ENCODE measurements at regions not wholly inside any gene's neighbourhood (a gene's known extent, or its start where the extent isn't known, plus 50 kb on each side); places are given as distances from the start of the nearest gene placed in this dataset.

DNA sequence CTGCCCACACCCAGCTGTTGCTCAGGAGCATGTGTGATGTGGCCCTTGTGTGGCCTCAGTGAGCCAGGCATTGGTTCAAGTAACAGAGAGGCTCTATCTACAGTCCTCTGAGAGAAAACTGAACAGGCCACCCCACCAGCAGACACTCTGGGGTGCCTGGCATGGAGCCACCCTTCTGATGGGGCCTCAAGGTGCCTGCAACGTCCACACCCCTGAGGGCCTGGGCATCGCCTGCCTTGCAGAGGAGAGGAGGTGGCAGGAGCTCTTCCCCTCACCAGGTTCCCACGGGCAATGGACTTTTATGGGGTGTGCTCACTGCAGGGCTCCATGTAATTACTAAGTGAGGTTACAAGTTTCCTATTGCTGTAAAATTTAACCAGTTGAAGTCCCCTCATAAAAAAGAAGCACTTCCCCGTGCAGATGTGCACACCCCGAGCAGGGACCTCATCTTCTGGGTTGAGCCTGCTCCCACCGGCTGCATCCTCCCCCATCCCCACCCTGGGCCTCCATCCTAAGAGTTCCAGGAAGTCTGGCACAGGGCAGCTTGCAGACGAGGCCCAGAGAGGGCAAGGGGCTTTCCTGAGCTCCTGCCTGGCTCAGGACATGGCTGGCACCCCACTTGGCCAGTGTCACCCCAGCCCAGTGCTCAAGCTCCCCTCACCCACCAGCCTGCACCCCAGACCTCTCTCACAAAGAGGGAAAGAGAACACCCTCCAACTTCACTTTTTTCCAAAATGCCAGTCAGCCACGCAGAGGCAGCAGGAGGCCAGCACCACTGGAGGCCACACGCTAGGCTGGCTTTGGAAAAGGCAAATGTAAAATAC, 270.4 kb upstream of the RTL1 start:
- Mint-ChIP-seq H3K4me1 (no peaks in the 10 kb centered on the region), H3K27me3 (ENCODE audit: insufficient read depth, low read depth, poor library complexity) (peaks cover 1% of the 10 kb centered on the region), H3K4me3 (no peak overlapping the region), H3K9me3 (peaks cover 17% of the 10 kb centered on the region), H3K27ac (no peak overlapping the region), H3K36me3 (ENCODE audit: low read depth) (peaks cover 2% of the 10 kb centered on the region; the same call in 1 of the 3 replicates)
- Histone ChIP-seq H3K79me2 (replicated peaks; ENCODE audit: insufficient read depth) (no peaks in the 10 kb centered on the region), H4K20me1 (replicated peaks; ENCODE audit: insufficient read depth) (no peaks in the 10 kb centered on the region), H3K36me3 (ENCODE audit: insufficient read depth) (no peaks in the 10 kb centered on the region), H3K27ac (ENCODE audit: low read depth) (no peak overlapping the region), H3K4me1 (ENCODE audit: insufficient read depth) (no peaks in the 10 kb centered on the region), H3K27me3 (ENCODE audit: insufficient read depth) (no peaks in the 10 kb centered on the region), H2AFZ (no peak overlapping the region), H3K4me3 (no peak overlapping the region), H3K9me2 (ENCODE audit: insufficient read depth) (peaks cover 6% of the 10 kb centered on the region; the same call in 1 of the 2 replicates), H3F3A (replicated peaks; ENCODE audit: low read depth) (no peaks in the 10 kb centered on the region), H3K4me2 (no peak overlapping the region)
- DNase-seq (ENCODE audit: low spot score) (no peak), ATAC-seq (no peak)
- TF ChIP-seq EZH2phosphoT487 (IDR thresholded peaks at IDR 0.05; ENCODE audit: unreplicated experiment) (no peak), REST (IDR thresholded peaks at IDR 0.05; ENCODE audit: unreplicated experiment) (no peak), ZNF331 (CRISPR knock-in tag; IDR thresholded peaks at IDR 0.05; ENCODE audit: low read depth) (no peak), NANOG (IDR thresholded peaks at IDR 0.05; ENCODE audit: borderline replicate concordance) (no peak), ETS1 (IDR thresholded peaks at IDR 0.05) (no peak), STAT1 (IDR thresholded peaks at IDR 0.05; ENCODE audit: unreplicated experiment) (no peak)
- TF ChIP-seq, protein P1, sequence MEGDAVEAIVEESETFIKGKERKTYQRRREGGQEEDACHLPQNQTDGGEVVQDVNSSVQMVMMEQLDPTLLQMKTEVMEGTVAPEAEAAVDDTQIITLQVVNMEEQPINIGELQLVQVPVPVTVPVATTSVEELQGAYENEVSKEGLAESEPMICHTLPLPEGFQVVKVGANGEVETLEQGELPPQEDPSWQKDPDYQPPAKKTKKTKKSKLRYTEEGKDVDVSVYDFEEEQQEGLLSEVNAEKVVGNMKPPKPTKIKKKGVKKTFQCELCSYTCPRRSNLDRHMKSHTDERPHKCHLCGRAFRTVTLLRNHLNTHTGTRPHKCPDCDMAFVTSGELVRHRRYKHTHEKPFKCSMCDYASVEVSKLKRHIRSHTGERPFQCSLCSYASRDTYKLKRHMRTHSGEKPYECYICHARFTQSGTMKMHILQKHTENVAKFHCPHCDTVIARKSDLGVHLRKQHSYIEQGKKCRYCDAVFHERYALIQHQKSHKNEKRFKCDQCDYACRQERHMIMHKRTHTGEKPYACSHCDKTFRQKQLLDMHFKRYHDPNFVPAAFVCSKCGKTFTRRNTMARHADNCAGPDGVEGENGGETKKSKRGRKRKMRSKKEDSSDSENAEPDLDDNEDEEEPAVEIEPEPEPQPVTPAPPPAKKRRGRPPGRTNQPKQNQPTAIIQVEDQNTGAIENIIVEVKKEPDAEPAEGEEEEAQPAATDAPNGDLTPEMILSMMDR (conservative IDR thresholded peaks at IDR 0.05; ENCODE audit: low read depth in 2 of 2) = no peak

DNA sequence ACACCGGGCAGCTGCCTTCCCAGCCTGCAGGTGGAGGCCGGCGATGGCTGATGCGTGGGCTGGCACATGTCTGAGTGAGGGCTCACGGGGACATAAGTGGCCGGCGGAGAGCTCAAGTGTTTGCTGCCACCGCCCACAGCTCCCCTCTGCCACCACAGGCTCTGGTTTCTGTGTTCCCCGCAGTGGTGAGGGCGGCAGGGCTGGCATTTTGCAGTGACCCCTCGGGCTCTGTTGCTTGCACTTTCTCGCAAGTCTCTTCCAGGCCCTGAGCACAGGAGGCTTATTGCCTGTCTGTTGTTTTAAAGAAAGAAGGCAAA, 271.0 kb upstream of the RTL1 start:
- H3K27me3 Mint-ChIP-seq (ENCODE audit: insufficient read depth, low read depth, poor library complexity) = peaks cover 1% of the 10 kb centered on the region
- Histone ChIP-seq H4K20me1 (replicated peaks; ENCODE audit: insufficient read depth) (no peaks in the 10 kb centered on the region), H3K36me3 (ENCODE audit: insufficient read depth) (no peaks in the 10 kb centered on the region), H3K79me2 (replicated peaks; ENCODE audit: insufficient read depth) (no peaks in the 10 kb centered on the region), H3K9me2 (ENCODE audit: insufficient read depth) (peaks cover 6% of the 10 kb centered on the region; the same call in 1 of the 2 replicates), H3K27ac (ENCODE audit: low read depth) (no peak overlapping the region), H3K27me3 (ENCODE audit: insufficient read depth) (no peaks in the 10 kb centered on the region), H2AFZ (no peak overlapping the region), H3K4me2 (no peak overlapping the region), H3K4me1 (ENCODE audit: insufficient read depth) (no peaks in the 10 kb centered on the region), H3K4me3 (no peak overlapping the region), H3F3A (replicated peaks; ENCODE audit: low read depth) (no peaks in the 10 kb centered on the region)
- DNase-seq (ENCODE audit: low spot score) (no peak), ATAC-seq (no peak)
- no peak overlapping the region for H3K4me3 Mint-ChIP-seq
- H3K27ac Mint-ChIP-seq = no peak overlapping the region
- no peaks in the 10 kb centered on the region for H3K4me1 Mint-ChIP-seq
- H3K36me3 Mint-ChIP-seq (ENCODE audit: low read depth) = peaks cover 2% of the 10 kb centered on the region; the same call in 1 of the 3 replicates
- peaks cover 14% of the 10 kb centered on the region for H3K9me3 Mint-ChIP-seq
- TF ChIP-seq REST (IDR thresholded peaks at IDR 0.05; ENCODE audit: unreplicated experiment) = no peak
- TF ChIP-seq JUNB (IDR thresholded peaks at IDR 0.05; ENCODE audit: unreplicated experiment) = no peak
- TF ChIP-seq POLR2AphosphoS5 (IDR thresholded peaks at IDR 0.05; ENCODE audit: low read depth) = no peak
- TF ChIP-seq CREB1 (CRISPR knock-in tag; IDR thresholded peaks at IDR 0.05; ENCODE audit: low read depth) = no peak
- TF ChIP-seq EZH2phosphoT487 (IDR thresholded peaks at IDR 0.05; ENCODE audit: unreplicated experiment) = no peak
- TF ChIP-seq NANOG (IDR thresholded peaks at IDR 0.05; ENCODE audit: borderline replicate concordance) = no peak
- TF ChIP-seq, protein P1 (conservative IDR thresholded peaks at IDR 0.05; ENCODE audit: low read depth in 2 of 2) = no peak
